NCI-H2171 (cell line): ENCODE measurements at regions not wholly inside any gene's neighbourhood (a gene's known extent, or its start where the extent isn't known, plus 50 kb on each side); places are given as distances from the start of the nearest gene placed in this dataset.
"Not testable (repeated sequence)": the region's sequence is repeated elsewhere in the genome, so short reads cannot be mapped to it uniquely, and the experiment has no call there.

ENCODE experiments used
- DNase-seq: peaks from one replicate; lab custom pipeline; 2025; lab: John Stamatoyannopoulos, UW

- no peak for DNase-seq
These were observed 365.2 kb downstream of the PAX1 start for GRCh38 chr20:22070610-22071058.

- no peak for DNase-seq
These were observed 358.3 kb downstream of the PAX1 start for GRCh38 chr20:22063753-22064152.

- no peak for DNase-seq
These were observed 357.4 kb downstream of the PAX1 start for GRCh38 chr20:22062874-22063273.

GRCh38 chr20:22060610-22061009 lies 355.1 kb downstream of the PAX1 start:
- DNase-seq = no peak

GRCh38 chr20:22058746-22059145 lies 353.3 kb downstream of the PAX1 start:
- no peak for DNase-seq

- no peak for DNase-seq
These were observed 350.5 kb downstream of the PAX1 start for GRCh38 chr20:22055981-22056380.

- no peak for DNase-seq
These were observed 346.7 kb downstream of the PAX1 start for GRCh38 chr20:22052025-22052650.

GRCh38 chr20:22045956-22046507 lies 340.6 kb downstream of the PAX1 start:
- DNase-seq = not testable (repeated sequence)

GRCh38 chr20:22027423-22027822 lies 322.0 kb downstream of the PAX1 start:
- no peak for DNase-seq

- no peak for DNase-seq
These were observed 314.7 kb downstream of the PAX1 start for GRCh38 chr20:22020201-22020600.

- DNase-seq = no peak
These were observed 303.0 kb downstream of the PAX1 start for GRCh38 chr20:22008456-22008855.

- no peak for DNase-seq
These were observed 300.8 kb downstream of the PAX1 start for GRCh38 chr20:22006306-22006705.

GRCh38 chr20:22005535-22005934 lies 300.1 kb downstream of the PAX1 start:
- no peak for DNase-seq

GRCh38 chr20:22004946-22005345 lies 299.5 kb downstream of the PAX1 start:
- DNase-seq = no peak

- DNase-seq = no peak
These were observed 298.2 kb downstream of the PAX1 start for GRCh38 chr20:22003680-22004079.

- no peak for DNase-seq
These were observed 296.4 kb downstream of the PAX1 start for GRCh38 chr20:22001886-22002285.

GRCh38 chr20:21995461-21995860 lies 290.0 kb downstream of the PAX1 start:
- DNase-seq = no peak

- DNase-seq = no peak
These were observed 288.7 kb downstream of the PAX1 start for GRCh38 chr20:21994203-21994602.

- DNase-seq = no peak
These were observed 277.1 kb downstream of the PAX1 start for GRCh38 chr20:21982559-21982958.

GRCh38 chr20:21981597-21982344 lies 276.3 kb downstream of the PAX1 start:
- DNase-seq = no peak

GRCh38 chr20:21981179-21981578 lies 275.7 kb downstream of the PAX1 start:
- no peak for DNase-seq

- DNase-seq = no peak
These were observed 266.0 kb downstream of the PAX1 start for GRCh38 chr20:21971436-21971835.

- no peak for DNase-seq
These were observed 263.0 kb downstream of the PAX1 start for GRCh38 chr20:21968486-21968885.
